ENCODE measurements at regions not wholly inside any gene's neighbourhood (a gene's known extent, or its start where the extent isn't known, plus 50 kb on each side); places are given as distances from the start of the nearest gene placed in this dataset.

DNA sequence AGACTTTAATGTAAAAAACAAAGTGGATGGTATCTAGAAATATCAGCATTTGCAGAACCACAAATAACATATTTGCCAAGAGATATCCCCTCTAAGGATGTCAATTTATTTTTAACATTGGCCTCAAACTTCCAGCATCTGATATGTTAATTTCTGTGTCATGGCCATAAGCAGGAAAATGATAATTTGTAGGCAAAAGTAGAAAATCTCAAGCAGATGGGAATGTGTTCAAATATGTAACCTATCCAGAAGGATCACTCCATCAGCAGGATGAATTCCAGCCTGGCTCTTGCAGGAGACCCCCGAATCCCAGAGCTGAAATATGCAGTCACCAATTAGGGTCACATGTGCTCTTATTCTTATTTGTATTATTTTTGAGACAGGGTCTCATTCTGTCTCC, 55.4 kb upstream of the PRKX start:
- TF ChIP-seq, protein P1, sequence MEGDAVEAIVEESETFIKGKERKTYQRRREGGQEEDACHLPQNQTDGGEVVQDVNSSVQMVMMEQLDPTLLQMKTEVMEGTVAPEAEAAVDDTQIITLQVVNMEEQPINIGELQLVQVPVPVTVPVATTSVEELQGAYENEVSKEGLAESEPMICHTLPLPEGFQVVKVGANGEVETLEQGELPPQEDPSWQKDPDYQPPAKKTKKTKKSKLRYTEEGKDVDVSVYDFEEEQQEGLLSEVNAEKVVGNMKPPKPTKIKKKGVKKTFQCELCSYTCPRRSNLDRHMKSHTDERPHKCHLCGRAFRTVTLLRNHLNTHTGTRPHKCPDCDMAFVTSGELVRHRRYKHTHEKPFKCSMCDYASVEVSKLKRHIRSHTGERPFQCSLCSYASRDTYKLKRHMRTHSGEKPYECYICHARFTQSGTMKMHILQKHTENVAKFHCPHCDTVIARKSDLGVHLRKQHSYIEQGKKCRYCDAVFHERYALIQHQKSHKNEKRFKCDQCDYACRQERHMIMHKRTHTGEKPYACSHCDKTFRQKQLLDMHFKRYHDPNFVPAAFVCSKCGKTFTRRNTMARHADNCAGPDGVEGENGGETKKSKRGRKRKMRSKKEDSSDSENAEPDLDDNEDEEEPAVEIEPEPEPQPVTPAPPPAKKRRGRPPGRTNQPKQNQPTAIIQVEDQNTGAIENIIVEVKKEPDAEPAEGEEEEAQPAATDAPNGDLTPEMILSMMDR (IDR thresholded peaks at IDR 0.05; ENCODE audit: unreplicated experiment) = no peak
- Mint-ChIP-seq H3K27me3 (ENCODE audit: low read depth) (no peaks in the 10 kb centered on the region), H3K4me1 (peaks cover 10% of the 10 kb centered on the region), H3K9me3 (peaks cover 4% of the 10 kb centered on the region), H3K36me3 (no peaks in the 10 kb centered on the region), H3K27ac (no peak overlapping the region), H3K4me3 (no peak overlapping the region)
- DNase-seq (ENCODE audit: low spot score in 2 of 2, unreplicated experiment in 2 of 2) = no peak
